HCT116 (cell line): ENCODE measurements at regions not wholly inside any gene's neighbourhood (a gene's known extent, or its start where the extent isn't known, plus 50 kb on each side); places are given as distances from the start of the nearest gene placed in this dataset.

Source experiments
- CBX3 ChIP-seq: IDR thresholded peaks from 2 replicates; pipeline ENCODE4 v1.6.1; 2012; ENCODE audit warnings: low read depth
- EZH2 ChIP-seq: fragments of 200-600 bp; sonication (generic); IDR thresholded peaks from 2 replicates; pipeline ENCODE4 v1.6.1; 2017; ENCODE audit warnings: antibody characterized with exemption, mixed run types
- EZH2phosphoT487 ChIP-seq: fragments of 200-600 bp; IDR thresholded peaks from 2 replicates; pipeline ENCODE4 v1.6.1; 2018; ENCODE audit warnings: antibody characterized with exemption, borderline replicate concordance
- JUND ChIP-seq: IDR thresholded peaks from 2 replicates; pipeline ENCODE4 v1.6.1; 2012
- POLR2A ChIP-seq: IDR thresholded peaks from 2 replicates; pipeline ENCODE4 v1.7.0; 2011; ENCODE audit warnings: borderline replicate concordance; ENCODE audit not compliant: insufficient read depth, insufficient read length; ENCODE audit errors: extremely low read depth
- POLR2AphosphoS5 ChIP-seq: IDR thresholded peaks from 2 replicates; pipeline ENCODE4 v1.6.1; 2011; ENCODE audit warnings: mild to moderate bottlenecking, low read depth, low read length, moderate library complexity
- RAD21 ChIP-seq: IDR thresholded peaks from 2 replicates; pipeline ENCODE4 v1.6.1; 2012; ENCODE audit warnings: low read depth, mild to moderate bottlenecking
- YY1 ChIP-seq: IDR thresholded peaks from 2 replicates; pipeline ENCODE4 v1.6.1; 2011; ENCODE audit warnings: low read length, low read depth, moderate library complexity, mild to moderate bottlenecking; ENCODE audit not compliant: insufficient replicate concordance; ENCODE audit errors: extremely low read depth
- TF ChIP-seq, protein P1 (sequence below), 3 experiments: fragments of 200-600 bp in 1 of 3; sonication (generic) in 1 of 3; IDR thresholded peaks in 2 of 3; conservative IDR thresholded peaks in 1 of 3; 2 replicates each; pipeline ENCODE4 v1.5.1; 2012 to 2017; ENCODE audit warnings: low read depth in 2 of 3, low read length in 2 of 3, antibody characterized with exemption in 1 of 3, borderline replicate concordance in 1 of 3, control low read depth in 1 of 3, mild to moderate bottlenecking in 1 of 3, mixed read lengths in 1 of 3, mixed run types in 1 of 3, moderate library complexity in 1 of 3; ENCODE audit not compliant: insufficient read depth in 1 of 3

GRCh38 chr10:4017336-4017735 lies 232.3 kb upstream of the KLF6 start:
- TF ChIP-seq, protein P1, sequence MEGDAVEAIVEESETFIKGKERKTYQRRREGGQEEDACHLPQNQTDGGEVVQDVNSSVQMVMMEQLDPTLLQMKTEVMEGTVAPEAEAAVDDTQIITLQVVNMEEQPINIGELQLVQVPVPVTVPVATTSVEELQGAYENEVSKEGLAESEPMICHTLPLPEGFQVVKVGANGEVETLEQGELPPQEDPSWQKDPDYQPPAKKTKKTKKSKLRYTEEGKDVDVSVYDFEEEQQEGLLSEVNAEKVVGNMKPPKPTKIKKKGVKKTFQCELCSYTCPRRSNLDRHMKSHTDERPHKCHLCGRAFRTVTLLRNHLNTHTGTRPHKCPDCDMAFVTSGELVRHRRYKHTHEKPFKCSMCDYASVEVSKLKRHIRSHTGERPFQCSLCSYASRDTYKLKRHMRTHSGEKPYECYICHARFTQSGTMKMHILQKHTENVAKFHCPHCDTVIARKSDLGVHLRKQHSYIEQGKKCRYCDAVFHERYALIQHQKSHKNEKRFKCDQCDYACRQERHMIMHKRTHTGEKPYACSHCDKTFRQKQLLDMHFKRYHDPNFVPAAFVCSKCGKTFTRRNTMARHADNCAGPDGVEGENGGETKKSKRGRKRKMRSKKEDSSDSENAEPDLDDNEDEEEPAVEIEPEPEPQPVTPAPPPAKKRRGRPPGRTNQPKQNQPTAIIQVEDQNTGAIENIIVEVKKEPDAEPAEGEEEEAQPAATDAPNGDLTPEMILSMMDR (IDR thresholded peaks at IDR 0.05 in 2 of 3, conservative IDR thresholded peaks at IDR 0.05 in 1 of 3; ENCODE audit: borderline replicate concordance in 1 of 3, insufficient read depth in 1 of 3, low read depth in 2 of 3, low read length in 2 of 3): no peak
- TF ChIP-seq POLR2AphosphoS5 (no peak), POLR2A (no peak), CBX3 (no peak), YY1 (no peak), RAD21 (no peak), EZH2 (no peak), JUND (no peak), EZH2phosphoT487 (no peak)
